HCT116 (cell line): ENCODE measurements at regions not wholly inside any gene's neighbourhood (a gene's known extent, or its start where the extent isn't known, plus 50 kb on each side); places are given as distances from the start of the nearest gene placed in this dataset.

Experiments
- ATAC-seq: fragments of 200-7000 bp; cut with Tn5 transposase; 2 replicates; pipeline ENCODE4 v1.9.1; 2020; ENCODE audit warnings: mild to moderate bottlenecking, moderate library complexity
- BruUV-seq: library from RNA; stranded (reverse); fragments of 400-500 nt; replicated peaks from 2 replicates; lab custom pipeline; 2021; lab: Mats Ljungman, UMichigan
- CTCF ChIA-PET: fragments of 300-600 bp; sonication (Branson Sonifier 250); formaldehyde crosslinking; loops from one replicate; lab custom pipeline; 2021; ENCODE audit warnings: antibody characterized with exemption; lab: Charles Lee
- POLR2A ChIA-PET: fragments of 300-600, 350-600 bp; sonication (Branson Sonifier 250); formaldehyde crosslinking; loops from one replicate; lab custom pipeline; 2021; ENCODE audit warnings: antibody characterized with exemption; lab: Charles Lee
- RAD21 ChIA-PET, 2 experiments: fragments of 300-600 bp; sonication (Branson Sonifier 250); formaldehyde crosslinking; loops; one replicate each; lab custom pipeline; 2023; ENCODE audit warnings: low total read pairs in 2 of 2; ENCODE audit not compliant: uncharacterized antibody in 2 of 2, unreplicated experiment in 2 of 2, low non-redundant PET in 1 of 2; lab: Charles Lee
- DNase-seq: peaks from one replicate; pipeline ENCODE4 v3.0.0-alpha.2; 2010; ENCODE audit warnings: low read depth, low spot score
- H2AFZ ChIP-seq: fragments of 200-600 bp; shearing (Covaris generic), sonication (generic); 2 replicates; pipeline ENCODE4 v1.6.1; 2017; ENCODE audit warnings: low read depth, mixed run types, mixed read lengths, antibody characterized with exemption, low read length; ENCODE audit not compliant: poor library complexity, severe bottlenecking
- H3K27ac ChIP-seq: 2 replicates; pipeline ENCODE4 v1.5.1; 2012; ENCODE audit warnings: low read depth, low read length
- H3K27me3 ChIP-seq: fragments of 200-600 bp; sonication (generic); 2 replicates; pipeline ENCODE4 v1.6.1; 2016; ENCODE audit warnings: mixed run types, low read length, mixed read lengths; ENCODE audit not compliant: insufficient read depth
- H3K36me3 ChIP-seq, 2 experiments: fragments of 200-500 bp in 1 of 2; fragments of 200-600 bp in 1 of 2; sonication (Bioruptor generic) in 1 of 2; sonication (generic) in 1 of 2; 2 replicates each; pipeline versions ENCODE4 v1.5.1 to v1.6.1; 2014 to 2016; ENCODE audit warnings: low read length in 2 of 2, inconsistent platforms in 1 of 2, mixed read lengths in 1 of 2, mixed run types in 1 of 2; ENCODE audit not compliant: insufficient read depth in 2 of 2, control insufficient read depth in 1 of 2
- H3K4me1 ChIP-seq, 2 experiments: fragments of 200-600 bp in 1 of 2; sonication (generic) in 1 of 2; 2 replicates each; pipeline versions ENCODE4 v1.5.1 to v1.6.1; 2012 to 2017; ENCODE audit warnings: low read length in 2 of 2, inconsistent platforms in 1 of 2, mild to moderate bottlenecking in 1 of 2, mixed read lengths in 1 of 2, mixed run types in 1 of 2, moderate library complexity in 1 of 2; ENCODE audit not compliant: insufficient read depth in 2 of 2, control insufficient read depth in 1 of 2
- H3K4me2 ChIP-seq: fragments of 200-600 bp; sonication (generic); 2 replicates; pipeline ENCODE4 v1.6.1; 2017; ENCODE audit warnings: mixed run types, low read length, mixed read lengths
- H3K4me3 ChIP-seq, 2 experiments: fragments of 200-600 bp in 1 of 2; sonication (generic) in 1 of 2; replicated peaks in 1 of 2; 2 replicates each; pipeline ENCODE4 v1.5.1; 2011 to 2016; ENCODE audit warnings: low read length in 2 of 2, control low read depth in 1 of 2, low read depth in 1 of 2, mild to moderate bottlenecking in 1 of 2, mixed read lengths in 1 of 2, mixed run types in 1 of 2
- H3K79me2 ChIP-seq: fragments of 200-600 bp; sonication (generic); 2 replicates; pipeline ENCODE4 v1.6.1; 2017; ENCODE audit warnings: mild to moderate bottlenecking, mixed run types, low read length, moderate library complexity, mixed read lengths; ENCODE audit not compliant: insufficient read depth
- H3K9ac ChIP-seq: fragments of 200-600 bp; sonication (generic); 2 replicates; pipeline ENCODE4 v1.6.1; 2016; ENCODE audit warnings: low read length, mixed read lengths
- H3K9me2 ChIP-seq: fragments of 200-600 bp; sonication (generic), shearing (Covaris generic); 2 replicates; pipeline ENCODE4 v1.6.1; 2017; ENCODE audit warnings: mixed run types, mild to moderate bottlenecking, moderate library complexity; ENCODE audit not compliant: insufficient read depth
- H3K9me3 ChIP-seq, 2 experiments: fragments of 200-500 bp in 1 of 2; fragments of 200-600 bp in 1 of 2; sonication (Bioruptor generic) in 1 of 2; sonication (generic) in 1 of 2; 2 replicates each; pipeline ENCODE4 v1.6.1; 2014 to 2017; ENCODE audit warnings: low read length in 2 of 2, mixed read lengths in 2 of 2, inconsistent platforms in 1 of 2, low read depth in 1 of 2, mild to moderate bottlenecking in 1 of 2, mixed run types in 1 of 2, moderate library complexity in 1 of 2; ENCODE audit not compliant: control insufficient read depth in 1 of 2, insufficient read depth in 1 of 2
- H4K20me1 ChIP-seq: fragments of 200-600 bp; sonication (generic), shearing (Covaris generic); 2 replicates; pipeline ENCODE4 v1.6.1; 2017; ENCODE audit warnings: mixed run types, mild to moderate bottlenecking, moderate library complexity; ENCODE audit not compliant: insufficient read depth
- ATF3 ChIP-seq: IDR thresholded peaks from 2 replicates; pipeline ENCODE4 v1.6.1; 2012
- ELF1 ChIP-seq: IDR thresholded peaks from 2 replicates; pipeline ENCODE4 v1.6.1; 2012; ENCODE audit warnings: low read depth, borderline replicate concordance
- EZH2phosphoT487 ChIP-seq: fragments of 200-600 bp; IDR thresholded peaks from 2 replicates; pipeline ENCODE4 v1.6.1; 2018; ENCODE audit warnings: antibody characterized with exemption, borderline replicate concordance
- FOSL1 ChIP-seq: IDR thresholded peaks from 2 replicates; pipeline ENCODE4 v1.6.1; 2012; ENCODE audit warnings: low read depth
- MAX ChIP-seq: IDR thresholded peaks from 2 replicates; pipeline ENCODE4 v1.6.1; 2012
- POLR2A ChIP-seq: IDR thresholded peaks from 2 replicates; pipeline ENCODE4 v1.7.0; 2011; ENCODE audit warnings: borderline replicate concordance; ENCODE audit not compliant: insufficient read depth, insufficient read length; ENCODE audit errors: extremely low read depth
- POLR2AphosphoS5 ChIP-seq: IDR thresholded peaks from 2 replicates; pipeline ENCODE4 v1.6.1; 2011; ENCODE audit warnings: mild to moderate bottlenecking, low read depth, low read length, moderate library complexity
- SIN3A ChIP-seq: IDR thresholded peaks from 2 replicates; pipeline ENCODE4 v1.6.1; 2012; ENCODE audit warnings: low read depth
- TCF7L2 ChIP-seq: IDR thresholded peaks from 2 replicates; pipeline ENCODE4 v1.7.0; 2011; ENCODE audit warnings: borderline replicate concordance, inconsistent platforms; ENCODE audit not compliant: insufficient read depth, insufficient read length; ENCODE audit errors: extremely low read depth
- YY1 ChIP-seq: IDR thresholded peaks from 2 replicates; pipeline ENCODE4 v1.6.1; 2011; ENCODE audit warnings: low read length, low read depth, moderate library complexity, mild to moderate bottlenecking; ENCODE audit not compliant: insufficient replicate concordance; ENCODE audit errors: extremely low read depth
- ZBTB33 ChIP-seq: IDR thresholded peaks from 2 replicates; pipeline ENCODE4 v1.6.1; 2011; ENCODE audit warnings: mild to moderate bottlenecking, low read length, moderate library complexity; ENCODE audit not compliant: insufficient replicate concordance; ENCODE audit errors: extremely low read depth
- ZFX ChIP-seq: fragments of 450-650 bp; IDR thresholded peaks from 2 replicates; pipeline ENCODE4 v1.6.1; 2017
- intact Hi-C: fragments of 100-400 bp; cut with micrococcal nuclease; formaldehyde crosslinking; loops from 2 replicates; pipeline ENCODE4 v1.10.0; 2022
- TF ChIP-seq, protein P1 (sequence below), 3 experiments: fragments of 200-600 bp in 1 of 3; sonication (generic) in 1 of 3; IDR thresholded peaks in 2 of 3; conservative IDR thresholded peaks in 1 of 3; 2 replicates each; pipeline ENCODE4 v1.5.1; 2012 to 2017; ENCODE audit warnings: low read depth in 2 of 3, low read length in 2 of 3, antibody characterized with exemption in 1 of 3, borderline replicate concordance in 1 of 3, control low read depth in 1 of 3, mild to moderate bottlenecking in 1 of 3, mixed read lengths in 1 of 3, mixed run types in 1 of 3, moderate library complexity in 1 of 3; ENCODE audit not compliant: insufficient read depth in 1 of 3
- TF ChIP-seq, protein P2 (sequence below): IDR thresholded peaks from 2 replicates; pipeline ENCODE4 v1.6.1; 2012; ENCODE audit warnings: low read depth

- H3K9me2 ChIP-seq = no peaks in the 10 kb centered on the region
- BruUV-seq = no TSS peak
- ATAC-seq (no peak), DNase-seq (no peak)
- no peak overlapping the region for H2AFZ ChIP-seq
- H3K27me3 ChIP-seq = no peaks in the 10 kb centered on the region
- RAD21 ChIA-PET = no interaction called here
- POLR2A ChIA-PET = no interaction called here
- TF ChIP-seq POLR2AphosphoS5 (no peak), ZBTB33 (no peak), MAX (no peak), ELF1 (no peak), TCF7L2 (no peak), YY1 (no peak), ZFX (no peak), POLR2A (no peak), ATF3 (no peak), FOSL1 (no peak), EZH2phosphoT487 (no peak), SIN3A (no peak)
- TF ChIP-seq, protein P1, sequence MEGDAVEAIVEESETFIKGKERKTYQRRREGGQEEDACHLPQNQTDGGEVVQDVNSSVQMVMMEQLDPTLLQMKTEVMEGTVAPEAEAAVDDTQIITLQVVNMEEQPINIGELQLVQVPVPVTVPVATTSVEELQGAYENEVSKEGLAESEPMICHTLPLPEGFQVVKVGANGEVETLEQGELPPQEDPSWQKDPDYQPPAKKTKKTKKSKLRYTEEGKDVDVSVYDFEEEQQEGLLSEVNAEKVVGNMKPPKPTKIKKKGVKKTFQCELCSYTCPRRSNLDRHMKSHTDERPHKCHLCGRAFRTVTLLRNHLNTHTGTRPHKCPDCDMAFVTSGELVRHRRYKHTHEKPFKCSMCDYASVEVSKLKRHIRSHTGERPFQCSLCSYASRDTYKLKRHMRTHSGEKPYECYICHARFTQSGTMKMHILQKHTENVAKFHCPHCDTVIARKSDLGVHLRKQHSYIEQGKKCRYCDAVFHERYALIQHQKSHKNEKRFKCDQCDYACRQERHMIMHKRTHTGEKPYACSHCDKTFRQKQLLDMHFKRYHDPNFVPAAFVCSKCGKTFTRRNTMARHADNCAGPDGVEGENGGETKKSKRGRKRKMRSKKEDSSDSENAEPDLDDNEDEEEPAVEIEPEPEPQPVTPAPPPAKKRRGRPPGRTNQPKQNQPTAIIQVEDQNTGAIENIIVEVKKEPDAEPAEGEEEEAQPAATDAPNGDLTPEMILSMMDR (IDR thresholded peaks at IDR 0.05 in 2 of 3, conservative IDR thresholded peaks at IDR 0.05 in 1 of 3; ENCODE audit: borderline replicate concordance in 1 of 3, insufficient read depth in 1 of 3, low read depth in 2 of 3, low read length in 2 of 3) = no peak
- TF ChIP-seq, protein P2, sequence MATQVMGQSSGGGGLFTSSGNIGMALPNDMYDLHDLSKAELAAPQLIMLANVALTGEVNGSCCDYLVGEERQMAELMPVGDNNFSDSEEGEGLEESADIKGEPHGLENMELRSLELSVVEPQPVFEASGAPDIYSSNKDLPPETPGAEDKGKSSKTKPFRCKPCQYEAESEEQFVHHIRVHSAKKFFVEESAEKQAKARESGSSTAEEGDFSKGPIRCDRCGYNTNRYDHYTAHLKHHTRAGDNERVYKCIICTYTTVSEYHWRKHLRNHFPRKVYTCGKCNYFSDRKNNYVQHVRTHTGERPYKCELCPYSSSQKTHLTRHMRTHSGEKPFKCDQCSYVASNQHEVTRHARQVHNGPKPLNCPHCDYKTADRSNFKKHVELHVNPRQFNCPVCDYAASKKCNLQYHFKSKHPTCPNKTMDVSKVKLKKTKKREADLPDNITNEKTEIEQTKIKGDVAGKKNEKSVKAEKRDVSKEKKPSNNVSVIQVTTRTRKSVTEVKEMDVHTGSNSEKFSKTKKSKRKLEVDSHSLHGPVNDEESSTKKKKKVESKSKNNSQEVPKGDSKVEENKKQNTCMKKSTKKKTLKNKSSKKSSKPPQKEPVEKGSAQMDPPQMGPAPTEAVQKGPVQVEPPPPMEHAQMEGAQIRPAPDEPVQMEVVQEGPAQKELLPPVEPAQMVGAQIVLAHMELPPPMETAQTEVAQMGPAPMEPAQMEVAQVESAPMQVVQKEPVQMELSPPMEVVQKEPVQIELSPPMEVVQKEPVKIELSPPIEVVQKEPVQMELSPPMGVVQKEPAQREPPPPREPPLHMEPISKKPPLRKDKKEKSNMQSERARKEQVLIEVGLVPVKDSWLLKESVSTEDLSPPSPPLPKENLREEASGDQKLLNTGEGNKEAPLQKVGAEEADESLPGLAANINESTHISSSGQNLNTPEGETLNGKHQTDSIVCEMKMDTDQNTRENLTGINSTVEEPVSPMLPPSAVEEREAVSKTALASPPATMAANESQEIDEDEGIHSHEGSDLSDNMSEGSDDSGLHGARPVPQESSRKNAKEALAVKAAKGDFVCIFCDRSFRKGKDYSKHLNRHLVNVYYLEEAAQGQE = no peak
- no peaks in the 10 kb centered on the region for H4K20me1 ChIP-seq
- no peaks in the 10 kb centered on the region for H3K4me1 ChIP-seq
- H3K27ac ChIP-seq = no peak overlapping the region
- CTCF ChIA-PET = no interaction called here
- H3K9me3 ChIP-seq = peaks cover 11 to 35% of the 10 kb centered on the region in 2 experiments; a peak in 2 of 4 replicates
- intact Hi-C loops = no loop called here
- H3K36me3 ChIP-seq = no peaks in the 10 kb centered on the region
- H3K79me2 ChIP-seq = no peaks in the 10 kb centered on the region
- H3K4me3 ChIP-seq = no peak overlapping the region
- no peak overlapping the region for H3K9ac ChIP-seq
- H3K4me2 ChIP-seq = no peak overlapping the region
These were observed 274.2 kb upstream of the CDH4 start for GRCh38 chr20:60977901-60978300.
